Upper lobe of left lung (tissue), 6 donors: ENCODE measurements at regions not wholly inside any gene's neighbourhood (a gene's known extent, or its start where the extent isn't known, plus 50 kb on each side); places are given as distances from the start of the nearest gene placed in this dataset.

Experiments used
- ATAC-seq, 2 donors: fragments of 200-7000 bp; cut with Tn5 transposase; one replicate each; pipeline ENCODE4 v1.9.1; 2022; ENCODE audit warnings: mild to moderate bottlenecking in 2 of 2, moderate library complexity in 2 of 2; ENCODE audit not compliant: low FRiP score in 2 of 2
- DNase-seq, 2 donors: peaks; one replicate each; pipeline ENCODE4 v3.0.0-alpha.2; 2019 to 2020
- H3K27ac ChIP-seq, 4 donors: fragments of 200-600 bp; sonication (generic); one replicate each; pipeline ENCODE4 v1.5.1; 2016 to 2019
- H3K27me3 ChIP-seq, 4 donors: fragments of 200-600 bp; sonication (generic); one replicate each; pipeline ENCODE4 v1.5.1; 2017 to 2019
- H3K36me3 ChIP-seq, 4 donors: fragments of 200-600 bp; sonication (generic); one replicate each; pipeline ENCODE4 v1.5.1; 2016 to 2019
- H3K4me1 ChIP-seq, 4 donors: fragments of 200-600 bp; sonication (generic); one replicate each; pipeline ENCODE4 v1.5.1; 2018 to 2019
- H3K4me3 ChIP-seq, 4 donors: fragments of 200-600 bp; sonication (generic); one replicate each; pipeline ENCODE4 v1.5.1; 2017 to 2019; ENCODE audit warnings: mild to moderate bottlenecking in 2 of 4, moderate library complexity in 1 of 4
- H3K9me3 ChIP-seq, 4 donors: fragments of 200-600 bp; sonication (generic); one replicate each; pipeline ENCODE4 v1.5.1; 2018 to 2019
- EP300 ChIP-seq, 4 donors: sonication (generic); formaldehyde crosslinking; IDR thresholded peaks; one replicate each; pipeline ENCODE4 v1.5.1; 2017; ENCODE audit warnings: antibody characterized with exemption in 4 of 4, control low read depth in 2 of 4
- POLR2A ChIP-seq, 4 donors: fragments of 450-650 bp; IDR thresholded peaks; one replicate each; pipeline ENCODE4 v1.5.1; 2016 to 2017; ENCODE audit warnings: antibody characterized with exemption in 4 of 4, mild to moderate bottlenecking in 2 of 4
- POLR2AphosphoS5 ChIP-seq, 2 donors: sonication (generic); formaldehyde crosslinking; IDR thresholded peaks; one replicate each; pipeline ENCODE4 v1.5.1; 2017; ENCODE audit warnings: antibody characterized with exemption in 2 of 2
- WGBS, 2 donors: methylation state at CpG; one replicate each; pipeline ENCODE4 v1.1.5; 2017 to 2018; 5-methylcytosine and 5-hydroxymethylcytosine counted together
- TF ChIP-seq, protein P1 (sequence below), 6 experiments: fragments of 450-650 bp in 4 of 6; fragments of 200-600 bp in 2 of 6; sonication (generic) in 2 of 6; IDR thresholded peaks; one replicate each; pipeline ENCODE4 v1.5.1; 2016 to 2019; ENCODE audit warnings: antibody characterized with exemption in 6 of 6
- donor health status: DM: no; HTN: no; CAD: no; lungs with moderate emphysema.
- donor health status: DM: no; HTN: yes; CAD: no; lungs with severe emphysema.

- no peak overlapping the region for H3K27ac ChIP-seq
- H3K36me3 ChIP-seq, result no peaks in the 10 kb centered on the region
- H3K27me3 ChIP-seq, result no peaks in the 10 kb centered on the region
- TF ChIP-seq, protein P1, sequence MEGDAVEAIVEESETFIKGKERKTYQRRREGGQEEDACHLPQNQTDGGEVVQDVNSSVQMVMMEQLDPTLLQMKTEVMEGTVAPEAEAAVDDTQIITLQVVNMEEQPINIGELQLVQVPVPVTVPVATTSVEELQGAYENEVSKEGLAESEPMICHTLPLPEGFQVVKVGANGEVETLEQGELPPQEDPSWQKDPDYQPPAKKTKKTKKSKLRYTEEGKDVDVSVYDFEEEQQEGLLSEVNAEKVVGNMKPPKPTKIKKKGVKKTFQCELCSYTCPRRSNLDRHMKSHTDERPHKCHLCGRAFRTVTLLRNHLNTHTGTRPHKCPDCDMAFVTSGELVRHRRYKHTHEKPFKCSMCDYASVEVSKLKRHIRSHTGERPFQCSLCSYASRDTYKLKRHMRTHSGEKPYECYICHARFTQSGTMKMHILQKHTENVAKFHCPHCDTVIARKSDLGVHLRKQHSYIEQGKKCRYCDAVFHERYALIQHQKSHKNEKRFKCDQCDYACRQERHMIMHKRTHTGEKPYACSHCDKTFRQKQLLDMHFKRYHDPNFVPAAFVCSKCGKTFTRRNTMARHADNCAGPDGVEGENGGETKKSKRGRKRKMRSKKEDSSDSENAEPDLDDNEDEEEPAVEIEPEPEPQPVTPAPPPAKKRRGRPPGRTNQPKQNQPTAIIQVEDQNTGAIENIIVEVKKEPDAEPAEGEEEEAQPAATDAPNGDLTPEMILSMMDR (IDR thresholded peaks at IDR 0.05), result no peak
- TF ChIP-seq POLR2AphosphoS5 (IDR thresholded peaks at IDR 0.05) (no peak), POLR2A (IDR thresholded peaks at IDR 0.05) (no peak), EP300 (IDR thresholded peaks at IDR 0.05) (no peak)
- no peaks in the 10 kb centered on the region for H3K9me3 ChIP-seq
- ATAC-seq, result no peak
- H3K4me3 ChIP-seq, result no peak overlapping the region
- H3K4me1 ChIP-seq, result no peaks in the 10 kb centered on the region
- 92 to 95% methylated on average over 2 of the region's 2 CpGs for WGBS, 2 donors
- no peak for DNase-seq
These were observed 52.0 kb upstream of the RANBP6 start for GRCh38 chr9:6067426-6067825.
